Psoas muscle (tissue), 7 donors: ENCODE measurements at regions not wholly inside any gene's neighbourhood (a gene's known extent, or its start where the extent isn't known, plus 50 kb on each side); places are given as distances from the start of the nearest gene placed in this dataset.

ENCODE experiments used
- ATAC-seq, 4 donors: fragments of 200-7000 bp; cut with Tn5 transposase; one replicate each; pipeline ENCODE4 v1.9.1; 2020; ENCODE audit warnings: moderate library complexity in 3 of 4, mild to moderate bottlenecking in 2 of 4
- DNase-seq, 2 donors: peaks; one replicate each; pipeline ENCODE4 v3.0.0-alpha.2; 2020
- H3K27ac ChIP-seq: fragments of 200-600 bp; one replicate; pipeline ENCODE4 v1.8.0; 2022
- H3K27me3 ChIP-seq, 3 donors: fragments of 200-600 bp in 1 of 3; one replicate each; pipeline versions ENCODE4 v1.6.1 to v1.8.0; 2013 to 2022; ENCODE audit warnings: low read length in 2 of 3, mild to moderate bottlenecking in 2 of 3, moderate library complexity in 1 of 3; ENCODE audit not compliant: insufficient read depth in 3 of 3
- H3K36me3 ChIP-seq, 2 donors: fragments of 200-600 bp in 1 of 2; one replicate each; pipeline versions ENCODE4 v1.6.1 to v1.8.0; 2013 to 2022; ENCODE audit warnings: low read depth in 1 of 2, mild to moderate bottlenecking in 1 of 2, moderate library complexity in 1 of 2; ENCODE audit not compliant: insufficient read depth in 1 of 2
- H3K4me1 ChIP-seq: fragments of 200-600 bp; one replicate; pipeline ENCODE4 v1.8.0; 2022
- H3K4me3 ChIP-seq: fragments of 200-600 bp; one replicate; pipeline ENCODE4 v1.8.0; 2022; ENCODE audit warnings: mild to moderate bottlenecking
- H3K9me3 ChIP-seq: fragments of 200-600 bp; one replicate; pipeline ENCODE4 v1.8.0; 2022
- WGBS, 3 donors: extraction: QIAGEN DNeasy Blood & Tissue Kit; methylation state at CpG; one replicate each; pipeline versions ENCODE4 v1.1.6 to v1.1.7; 2013; 5-methylcytosine and 5-hydroxymethylcytosine counted together
- intact Hi-C, 2 donors: fragments of 100-400 bp; cut with DNase I; formaldehyde crosslinking; loops; one replicate each; pipeline versions ENCODE4 v1.11.0 to v1.14.2; 2022
- TF ChIP-seq, protein P1 (sequence below): fragments of 200-600 bp; IDR thresholded peaks from one replicate; pipeline ENCODE4 v1.8.0; 2022; ENCODE audit warnings: antibody characterized with exemption
- donor health status: healthy with polysubstance abuse.
- donor health status: DM: no; HTN: no; CAD: no; lungs with moderate emphysema.
- donor health status: Bipolar disorder and iron deficiency.
- donor health status: healthy.
- donor health status: DM: yes; HTN: yes; CAD: no.
- donor health status: DM: no; HTN: no; CAD: no.
- donor health status: DM: yes; HTN: yes; CAD: no.

DNA sequence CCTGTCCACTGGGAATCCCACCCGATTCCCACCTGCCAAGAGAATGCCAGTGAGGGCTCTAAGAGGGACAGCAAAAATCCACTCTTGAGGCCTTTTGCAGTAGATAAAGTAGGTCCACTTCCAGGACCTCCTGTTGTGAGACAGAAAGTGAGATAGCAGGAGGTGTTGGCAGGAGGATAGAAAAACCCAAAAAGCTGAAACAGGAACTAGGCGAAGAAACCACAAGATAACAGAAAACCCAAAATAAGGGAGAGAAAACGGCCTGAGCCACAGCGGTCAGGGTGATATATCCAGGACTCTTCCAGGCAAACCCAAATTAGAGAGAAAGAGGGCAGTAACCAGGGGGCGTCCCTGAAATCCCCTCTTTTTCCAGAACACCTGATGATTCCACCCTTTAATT, 79.7 kb upstream of the LINC01488 start:
- no peak for DNase-seq
- no peaks in the 10 kb centered on the region for H3K9me3 ChIP-seq
- ATAC-seq, result no peak
- H3K4me1 ChIP-seq, result no peaks in the 10 kb centered on the region
- H3K4me3 ChIP-seq, result no peak overlapping the region
- no peaks in the 10 kb centered on the region for H3K36me3 ChIP-seq
- 79 to 85% (median 82%) methylated on average over 5 of the region's 5 CpGs for WGBS, 3 donors
- intact Hi-C loops, result no loop called here
- peaks cover 0 to 3% (median 0%) of the 10 kb centered on the region in 3 donors for H3K27me3 ChIP-seq
- TF ChIP-seq, protein P1, sequence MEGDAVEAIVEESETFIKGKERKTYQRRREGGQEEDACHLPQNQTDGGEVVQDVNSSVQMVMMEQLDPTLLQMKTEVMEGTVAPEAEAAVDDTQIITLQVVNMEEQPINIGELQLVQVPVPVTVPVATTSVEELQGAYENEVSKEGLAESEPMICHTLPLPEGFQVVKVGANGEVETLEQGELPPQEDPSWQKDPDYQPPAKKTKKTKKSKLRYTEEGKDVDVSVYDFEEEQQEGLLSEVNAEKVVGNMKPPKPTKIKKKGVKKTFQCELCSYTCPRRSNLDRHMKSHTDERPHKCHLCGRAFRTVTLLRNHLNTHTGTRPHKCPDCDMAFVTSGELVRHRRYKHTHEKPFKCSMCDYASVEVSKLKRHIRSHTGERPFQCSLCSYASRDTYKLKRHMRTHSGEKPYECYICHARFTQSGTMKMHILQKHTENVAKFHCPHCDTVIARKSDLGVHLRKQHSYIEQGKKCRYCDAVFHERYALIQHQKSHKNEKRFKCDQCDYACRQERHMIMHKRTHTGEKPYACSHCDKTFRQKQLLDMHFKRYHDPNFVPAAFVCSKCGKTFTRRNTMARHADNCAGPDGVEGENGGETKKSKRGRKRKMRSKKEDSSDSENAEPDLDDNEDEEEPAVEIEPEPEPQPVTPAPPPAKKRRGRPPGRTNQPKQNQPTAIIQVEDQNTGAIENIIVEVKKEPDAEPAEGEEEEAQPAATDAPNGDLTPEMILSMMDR, result no peak
- no peak overlapping the region for H3K27ac ChIP-seq

DNA sequence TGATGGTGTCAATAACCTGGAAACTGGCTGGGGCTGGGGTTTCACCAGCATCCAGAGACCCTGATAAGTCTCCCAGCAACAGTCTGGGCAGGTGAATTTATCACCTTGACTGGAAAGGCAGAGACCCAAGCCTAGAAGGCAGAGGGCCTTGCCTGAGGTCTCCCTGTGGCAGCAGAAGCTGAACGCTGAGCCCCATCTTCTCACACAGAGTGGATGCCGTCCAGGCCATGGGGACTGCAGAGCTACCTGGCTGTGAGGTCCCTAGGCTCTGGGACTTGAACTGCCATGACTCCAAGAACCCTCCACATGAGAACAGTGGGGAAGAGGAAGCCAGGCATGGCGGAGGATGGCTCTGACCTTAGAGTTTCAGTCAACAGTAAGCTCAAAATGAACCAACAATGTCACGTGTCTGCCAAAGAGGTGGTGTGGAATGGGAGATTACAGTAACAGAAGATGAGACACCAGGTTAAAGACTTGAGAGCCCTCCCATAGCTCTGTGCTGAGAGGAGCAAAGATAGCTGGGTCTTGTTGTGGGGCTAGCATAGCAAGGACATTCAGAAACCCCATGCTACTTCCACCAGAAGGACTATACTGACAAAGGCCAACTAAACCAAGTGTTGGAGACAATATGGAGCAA, 79.1 kb upstream of the LINC01488 start:
- intact Hi-C loops, result no loop called here
- Histone ChIP-seq H3K27ac (no peak overlapping the region), H3K36me3 (no peaks in the 10 kb centered on the region), H3K4me1 (no peaks in the 10 kb centered on the region), H3K27me3 (peaks cover 0 to 3% (median 0%) of the 10 kb centered on the region in 3 donors), H3K9me3 (no peaks in the 10 kb centered on the region), H3K4me3 (no peak overlapping the region)
- DNase-seq (no peak), ATAC-seq (no peak)
- 49 to 51% (median 50%) methylated on average over 4 of the region's 4 CpGs for WGBS, 3 donors
- TF ChIP-seq, protein P1, result no peak

DNA sequence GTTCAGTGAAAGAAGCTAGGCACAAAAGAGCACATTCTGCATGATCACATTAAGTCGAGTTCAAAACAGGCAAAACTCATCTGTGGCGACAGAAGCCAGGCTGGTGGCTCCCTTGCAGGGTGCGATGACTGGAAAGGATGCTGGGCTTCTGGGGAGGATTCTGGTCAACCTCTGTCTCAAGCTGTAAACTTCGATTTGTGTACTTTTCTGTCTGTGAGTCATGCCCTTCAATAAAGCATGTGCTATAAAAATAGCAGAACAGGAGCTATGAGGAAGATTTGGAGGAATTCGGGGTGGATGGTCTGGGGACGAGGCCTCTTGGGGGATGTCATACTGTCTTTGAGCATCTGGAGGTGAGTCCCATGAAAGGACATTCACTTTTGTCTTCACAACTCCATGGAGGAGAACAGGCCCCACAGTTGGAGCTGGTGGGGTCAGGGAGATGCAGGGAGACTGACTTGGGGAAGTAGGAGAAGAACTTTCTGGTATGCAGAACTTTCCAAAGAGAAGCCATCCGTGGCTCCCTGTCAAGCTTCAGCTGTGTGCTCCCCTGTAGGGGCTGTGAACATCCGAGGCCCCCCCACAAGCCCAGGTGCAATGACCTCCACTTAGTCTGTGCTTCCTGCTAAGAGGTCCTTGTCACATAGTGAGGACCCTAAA, 77.8 kb upstream of the LINC01488 start:
- TF ChIP-seq, protein P1, result no peak
- intact Hi-C loops, result no loop called here

DNA sequence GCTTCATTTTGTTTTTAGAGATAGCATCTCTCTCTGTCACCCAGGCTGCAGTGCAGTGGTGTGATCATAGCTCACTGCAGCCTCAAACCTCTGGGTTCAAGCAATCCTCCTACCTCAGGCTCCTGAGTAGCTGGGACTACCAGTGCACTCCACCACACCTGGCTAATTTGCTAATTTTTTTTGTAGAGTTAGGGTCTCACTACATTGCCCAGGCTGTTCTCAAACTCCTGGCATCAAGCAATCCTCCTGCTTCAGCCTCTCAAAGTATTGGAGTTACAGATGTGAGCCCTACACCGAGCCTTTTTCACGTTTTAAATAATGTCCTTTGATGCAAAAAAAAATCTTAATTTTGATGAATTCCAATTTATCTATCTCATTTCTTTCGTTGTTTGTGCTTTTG, 75.4 kb upstream of the LINC01488 start:
- Histone ChIP-seq H3K27me3 (peaks cover 0 to 5% (median 0%) of the 10 kb centered on the region in 3 donors), H3K27ac (no peak overlapping the region), H3K4me3 (no peak overlapping the region), H3K4me1 (no peaks in the 10 kb centered on the region), H3K36me3 (no peaks in the 10 kb centered on the region), H3K9me3 (no peaks in the 10 kb centered on the region)
- ATAC-seq, result no peak
- intact Hi-C loops, result no loop called here
- DNase-seq, result no peak
- TF ChIP-seq, protein P1, result no peak
- 87 to 92% (median 88%) methylated on average over 3 of the region's 3 CpGs for WGBS, 3 donors

More for the DNA sequence above, 77.8 kb upstream of the LINC01488 start:
- no peaks in the 10 kb centered on the region for H3K36me3 ChIP-seq
- peaks cover 0 to 3% (median 0%) of the 10 kb centered on the region in 3 donors for H3K27me3 ChIP-seq
- no peak overlapping the region for H3K27ac ChIP-seq
- no peaks in the 10 kb centered on the region for H3K9me3 ChIP-seq
- no peak for ATAC-seq
- no peaks in the 10 kb centered on the region for H3K4me1 ChIP-seq
- no peak overlapping the region for H3K4me3 ChIP-seq
- no peak for DNase-seq
- 83 to 87% (median 85%) methylated on average over 8 of the region's 8 CpGs for WGBS, 3 donors
